ENCODE measurements at regions not wholly inside any gene's neighbourhood (a gene's known extent, or its start where the extent isn't known, plus 50 kb on each side); places are given as distances from the start of the nearest gene placed in this dataset.
"Not testable (repeated sequence)": the region's sequence is repeated elsewhere in the genome, so short reads cannot be mapped to it uniquely, and the experiment has no call there.

- no peak for DNase-seq (ENCODE audit: extremely low spot score, unreplicated experiment)
- TF ChIP-seq, protein P1, sequence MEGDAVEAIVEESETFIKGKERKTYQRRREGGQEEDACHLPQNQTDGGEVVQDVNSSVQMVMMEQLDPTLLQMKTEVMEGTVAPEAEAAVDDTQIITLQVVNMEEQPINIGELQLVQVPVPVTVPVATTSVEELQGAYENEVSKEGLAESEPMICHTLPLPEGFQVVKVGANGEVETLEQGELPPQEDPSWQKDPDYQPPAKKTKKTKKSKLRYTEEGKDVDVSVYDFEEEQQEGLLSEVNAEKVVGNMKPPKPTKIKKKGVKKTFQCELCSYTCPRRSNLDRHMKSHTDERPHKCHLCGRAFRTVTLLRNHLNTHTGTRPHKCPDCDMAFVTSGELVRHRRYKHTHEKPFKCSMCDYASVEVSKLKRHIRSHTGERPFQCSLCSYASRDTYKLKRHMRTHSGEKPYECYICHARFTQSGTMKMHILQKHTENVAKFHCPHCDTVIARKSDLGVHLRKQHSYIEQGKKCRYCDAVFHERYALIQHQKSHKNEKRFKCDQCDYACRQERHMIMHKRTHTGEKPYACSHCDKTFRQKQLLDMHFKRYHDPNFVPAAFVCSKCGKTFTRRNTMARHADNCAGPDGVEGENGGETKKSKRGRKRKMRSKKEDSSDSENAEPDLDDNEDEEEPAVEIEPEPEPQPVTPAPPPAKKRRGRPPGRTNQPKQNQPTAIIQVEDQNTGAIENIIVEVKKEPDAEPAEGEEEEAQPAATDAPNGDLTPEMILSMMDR (IDR thresholded peaks at IDR 0.05): no peak
- Mint-ChIP-seq H3K27ac (ENCODE audit: unreplicated experiment) (no peak overlapping the region), H3K4me3 (ENCODE audit: unreplicated experiment) (no peak overlapping the region), H3K9me3 (ENCODE audit: unreplicated experiment) (no peaks in the 10 kb centered on the region), H3K27me3 (ENCODE audit: unreplicated experiment) (no peaks in the 10 kb centered on the region), H3K4me1 (ENCODE audit: unreplicated experiment) (no peaks in the 10 kb centered on the region), H3K36me3 (ENCODE audit: unreplicated experiment) (no peaks in the 10 kb centered on the region)
These were observed 992.6 kb downstream of the DNAH5 start for GRCh38 chr5:12951846-12952245.

DNA sequence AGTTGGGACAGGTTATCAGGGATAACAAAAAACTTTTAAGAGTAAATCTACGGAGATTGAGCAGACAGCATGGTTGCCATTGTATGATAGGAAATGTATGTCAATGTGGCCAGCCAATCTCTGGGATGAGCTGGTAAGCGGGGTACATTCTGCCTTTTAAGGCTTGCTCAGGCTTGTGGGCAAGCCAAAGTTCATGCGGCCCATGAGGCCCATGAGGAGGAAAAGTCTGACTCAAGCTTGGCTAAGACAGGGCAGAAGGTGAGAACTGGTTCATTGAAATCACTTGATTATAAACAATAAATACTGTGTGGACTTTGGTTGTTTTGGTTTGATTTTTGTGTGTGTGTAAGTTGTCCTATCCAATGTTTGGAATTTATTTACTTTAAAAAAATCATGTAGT, 997.1 kb downstream of the DNAH5 start:
- no peaks in the 10 kb centered on the region for H3K27me3 Mint-ChIP-seq (ENCODE audit: unreplicated experiment)
- H3K4me1 Mint-ChIP-seq (ENCODE audit: unreplicated experiment): no peaks in the 10 kb centered on the region
- H3K4me3 Mint-ChIP-seq (ENCODE audit: unreplicated experiment): no peak overlapping the region
- TF ChIP-seq, protein P1 (IDR thresholded peaks at IDR 0.05): no peak
- H3K36me3 Mint-ChIP-seq (ENCODE audit: unreplicated experiment): no peaks in the 10 kb centered on the region
- no peak overlapping the region for H3K27ac Mint-ChIP-seq (ENCODE audit: unreplicated experiment)
- no peak for DNase-seq (ENCODE audit: extremely low spot score, unreplicated experiment)
- no peaks in the 10 kb centered on the region for H3K9me3 Mint-ChIP-seq (ENCODE audit: unreplicated experiment)

DNA sequence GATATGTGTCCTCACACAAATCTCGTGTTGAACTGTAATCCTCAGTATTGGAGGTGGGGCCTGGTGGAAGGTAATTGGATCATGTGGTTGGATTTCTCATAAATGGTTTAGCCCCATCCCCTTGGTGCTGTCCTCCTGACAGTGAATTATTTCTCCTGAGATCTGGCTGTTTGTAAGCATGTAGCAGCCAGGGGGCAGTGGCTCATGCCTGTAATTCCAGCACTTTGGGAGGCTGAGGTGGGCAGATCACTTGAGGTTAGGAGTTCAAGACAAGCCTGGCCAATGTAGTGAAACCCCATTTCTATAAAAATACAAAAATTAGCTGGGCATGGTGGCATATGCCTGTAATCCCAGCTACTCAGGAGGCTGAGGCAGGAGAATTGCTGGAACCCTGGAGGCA, 999.0 kb downstream of the DNAH5 start:
- not testable (repeated sequence) for H3K4me1 Mint-ChIP-seq (ENCODE audit: unreplicated experiment); H3K36me3 Mint-ChIP-seq (ENCODE audit: unreplicated experiment); H3K27me3 Mint-ChIP-seq (ENCODE audit: unreplicated experiment); H3K9me3 Mint-ChIP-seq (ENCODE audit: unreplicated experiment); H3K27ac Mint-ChIP-seq (ENCODE audit: unreplicated experiment); H3K4me3 Mint-ChIP-seq (ENCODE audit: unreplicated experiment); DNase-seq (ENCODE audit: extremely low spot score, unreplicated experiment)

- Mint-ChIP-seq H3K4me3 (ENCODE audit: unreplicated experiment) (no peak overlapping the region), H3K27ac (ENCODE audit: unreplicated experiment) (no peak overlapping the region), H3K4me1 (ENCODE audit: unreplicated experiment) (no peaks in the 10 kb centered on the region), H3K36me3 (ENCODE audit: unreplicated experiment) (no peaks in the 10 kb centered on the region), H3K27me3 (ENCODE audit: unreplicated experiment) (no peaks in the 10 kb centered on the region), H3K9me3 (ENCODE audit: unreplicated experiment) (no peaks in the 10 kb centered on the region)
- no peak for DNase-seq (ENCODE audit: extremely low spot score, unreplicated experiment)
- TF ChIP-seq, protein P1 (IDR thresholded peaks at IDR 0.05): no peak
These were observed 1008.3 kb downstream of the DNAH5 start for GRCh38 chr5:12936221-12936620.

GRCh38 chr5:12934722-12935121, 1009.8 kb downstream of the DNAH5 start:
- Mint-ChIP-seq H3K9me3 (ENCODE audit: unreplicated experiment) (no peaks in the 10 kb centered on the region), H3K4me3 (ENCODE audit: unreplicated experiment) (no peak overlapping the region), H3K36me3 (ENCODE audit: unreplicated experiment) (no peaks in the 10 kb centered on the region), H3K4me1 (ENCODE audit: unreplicated experiment) (no peaks in the 10 kb centered on the region), H3K27me3 (ENCODE audit: unreplicated experiment) (no peaks in the 10 kb centered on the region), H3K27ac (ENCODE audit: unreplicated experiment) (no peak overlapping the region)
- no peak for DNase-seq (ENCODE audit: extremely low spot score, unreplicated experiment)
- TF ChIP-seq, protein P1 (IDR thresholded peaks at IDR 0.05): no peak

DNA sequence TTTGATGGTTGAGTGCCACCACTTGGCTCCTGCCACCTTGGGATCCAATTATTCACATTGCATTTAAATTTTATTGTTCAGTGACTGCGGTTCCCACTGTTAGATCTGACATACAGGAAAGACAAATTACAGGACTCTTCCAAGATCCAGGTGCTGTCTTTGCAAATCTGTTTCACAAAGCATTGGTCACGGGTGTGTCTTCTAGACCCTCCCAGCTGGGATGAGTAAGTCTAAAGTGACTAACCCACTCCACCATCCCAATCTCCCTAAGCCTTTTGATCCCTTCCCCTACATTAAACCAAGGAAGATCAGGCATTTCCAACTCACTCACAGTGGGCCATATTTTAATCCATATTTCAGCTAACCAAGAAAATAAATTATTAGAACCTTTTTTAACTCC, 1016.3 kb upstream of the CTNND2 start:
- Mint-ChIP-seq H3K27me3 (ENCODE audit: unreplicated experiment) (no peaks in the 10 kb centered on the region), H3K4me3 (ENCODE audit: unreplicated experiment) (no peak overlapping the region), H3K9me3 (ENCODE audit: unreplicated experiment) (no peaks in the 10 kb centered on the region), H3K27ac (ENCODE audit: unreplicated experiment) (no peak overlapping the region), H3K4me1 (ENCODE audit: unreplicated experiment) (no peaks in the 10 kb centered on the region), H3K36me3 (ENCODE audit: unreplicated experiment) (no peaks in the 10 kb centered on the region)
- no peak for DNase-seq (ENCODE audit: extremely low spot score, unreplicated experiment)
- TF ChIP-seq, protein P1 (IDR thresholded peaks at IDR 0.05): no peak
